HG02981 (cell line): ENCODE measurements at regions not wholly inside any gene's neighbourhood (a gene's known extent, or its start where the extent isn't known, plus 50 kb on each side); places are given as distances from the start of the nearest gene placed in this dataset.

Experiments
- ATAC-seq: cut with Tn5 transposase; IDR thresholded peaks from one replicate; pipeline ENCODE4 v1.9.1; 2021; ENCODE audit warnings: mild to moderate bottlenecking, moderate library complexity; ENCODE audit not compliant: unreplicated experiment

- no peak for ATAC-seq
Observed at GRCh38 chr16:86353148-86353547, 157.2 kb upstream of the FOXF1 start.

GRCh38 chr16:86353948-86354347, 156.4 kb upstream of the FOXF1 start:
- ATAC-seq = no peak

GRCh38 chr16:86354641-86355513, 155.4 kb upstream of the FOXF1 start:
- no peak for ATAC-seq

- ATAC-seq = no peak
Observed at GRCh38 chr16:86355531-86355930, 154.8 kb upstream of the FOXF1 start.

GRCh38 chr16:86355951-86356350, 154.4 kb upstream of the FOXF1 start:
- no peak for ATAC-seq

GRCh38 chr16:86356804-86357203, 153.5 kb upstream of the FOXF1 start:
- no peak for ATAC-seq

- ATAC-seq = no peak
Observed at GRCh38 chr16:86357303-86357702, 153.0 kb upstream of the FOXF1 start.

GRCh38 chr16:86357950-86358349, 152.4 kb upstream of the FOXF1 start:
- no peak for ATAC-seq

GRCh38 chr16:86359571-86359970, 150.8 kb upstream of the FOXF1 start:
- no peak for ATAC-seq

- ATAC-seq = no peak
Observed at GRCh38 chr16:86362155-86362849, 148.0 kb upstream of the FOXF1 start.

GRCh38 chr16:86363057-86363490, 147.3 kb upstream of the FOXF1 start:
- ATAC-seq = no peak

GRCh38 chr16:86363836-86364618, 146.3 kb upstream of the FOXF1 start:
- no peak for ATAC-seq

GRCh38 chr16:86364653-86365380, 145.5 kb upstream of the FOXF1 start:
- ATAC-seq = no peak

- ATAC-seq = no peak
Observed at GRCh38 chr16:86365513-86366273, 144.6 kb upstream of the FOXF1 start.

- no peak for ATAC-seq
Observed at GRCh38 chr16:86366481-86366880, 143.8 kb upstream of the FOXF1 start.

- no peak for ATAC-seq
Observed at GRCh38 chr16:86367291-86368072, 142.8 kb upstream of the FOXF1 start.

GRCh38 chr16:86368261-86368660, 142.1 kb upstream of the FOXF1 start:
- no peak for ATAC-seq

GRCh38 chr16:86370062-86370461, 140.3 kb upstream of the FOXF1 start:
- no peak for ATAC-seq

- no peak for ATAC-seq
Observed at GRCh38 chr16:86371083-86371803, 139.1 kb upstream of the FOXF1 start.
